Ecto neural progenitor cell (in vitro differentiated cells): ENCODE measurements at regions not wholly inside any gene's neighbourhood (a gene's known extent, or its start where the extent isn't known, plus 50 kb on each side); places are given as distances from the start of the nearest gene placed in this dataset.
"Not testable (repeated sequence)": the region's sequence is repeated elsewhere in the genome, so short reads cannot be mapped to it uniquely, and the experiment has no call there.

Experiments
- DNase-seq: peaks from one replicate; pipeline ENCODE4 v3.0.0-alpha.2; 2018; ENCODE audit warnings: low spot score

GRCh38 chr9:85487872-85488271, 253.9 kb downstream of the AGTPBP1 start:
- DNase-seq: no peak

GRCh38 chr9:85484235-85484634, 257.5 kb downstream of the AGTPBP1 start:
- no peak for DNase-seq

GRCh38 chr9:85483208-85483607, 258.5 kb downstream of the AGTPBP1 start:
- no peak for DNase-seq

GRCh38 chr9:85479305-85479704, 262.4 kb downstream of the AGTPBP1 start:
- DNase-seq: no peak

- DNase-seq: no peak
These were observed 262.9 kb downstream of the AGTPBP1 start for GRCh38 chr9:85478847-85479246.

- not testable (repeated sequence) for DNase-seq
These were observed 266.9 kb downstream of the AGTPBP1 start for GRCh38 chr9:85474896-85475295.

- no peak for DNase-seq
These were observed 270.0 kb downstream of the AGTPBP1 start for GRCh38 chr9:85471791-85472190.

- no peak for DNase-seq
These were observed 272.7 kb downstream of the AGTPBP1 start for GRCh38 chr9:85469041-85469440.

- no peak for DNase-seq
These were observed 274.9 kb downstream of the AGTPBP1 start for GRCh38 chr9:85466834-85467233.

- not testable (repeated sequence) for DNase-seq
These were observed 283.5 kb downstream of the AGTPBP1 start for GRCh38 chr9:85458114-85458864.

- no peak for DNase-seq
These were observed 287.9 kb downstream of the AGTPBP1 start for GRCh38 chr9:85453850-85454249.

GRCh38 chr9:85452841-85453240, 288.9 kb downstream of the AGTPBP1 start:
- no peak for DNase-seq

- DNase-seq: no peak
These were observed 290.1 kb downstream of the AGTPBP1 start for GRCh38 chr9:85451680-85452079.

- no peak for DNase-seq
These were observed 295.9 kb downstream of the AGTPBP1 start for GRCh38 chr9:85445887-85446286.

- no peak for DNase-seq
These were observed 297.5 kb downstream of the AGTPBP1 start for GRCh38 chr9:85444243-85444642.

- DNase-seq: no peak
These were observed 298.6 kb downstream of the AGTPBP1 start for GRCh38 chr9:85443190-85443598.

GRCh38 chr9:85439791-85440190, 302.0 kb downstream of the AGTPBP1 start:
- DNase-seq: no peak

GRCh38 chr9:85433956-85434355, 307.8 kb downstream of the AGTPBP1 start:
- DNase-seq: not testable (repeated sequence)

GRCh38 chr9:85433551-85433950, 308.2 kb downstream of the AGTPBP1 start:
- DNase-seq: not testable (repeated sequence)

- no peak for DNase-seq
These were observed 308.7 kb downstream of the AGTPBP1 start for GRCh38 chr9:85433046-85433445.

- no peak for DNase-seq
These were observed 309.2 kb downstream of the AGTPBP1 start for GRCh38 chr9:85432599-85432998.

GRCh38 chr9:85431339-85432102, 310.2 kb downstream of the AGTPBP1 start:
- no peak for DNase-seq

GRCh38 chr9:85430659-85431338, 311.0 kb downstream of the AGTPBP1 start:
- no peak for DNase-seq
